Esophagus (tissue), 2 donors: ENCODE measurements at regions not wholly inside any gene's neighbourhood (a gene's known extent, or its start where the extent isn't known, plus 50 kb on each side); places are given as distances from the start of the nearest gene placed in this dataset.

ENCODE experiments used
- H3K27ac ChIP-seq, 2 donors: one replicate each; pipeline ENCODE4 v1.5.1; 2013; ENCODE audit warnings: low read depth in 2 of 2, mild to moderate bottlenecking in 2 of 2, inconsistent platforms in 1 of 2, low read length in 1 of 2, moderate library complexity in 1 of 2
- H3K27me3 ChIP-seq, 2 donors: one replicate each; pipeline ENCODE4 v1.6.1; 2013; ENCODE audit warnings: low read length in 2 of 2, control low read depth in 1 of 2, mild to moderate bottlenecking in 1 of 2; ENCODE audit not compliant: insufficient read depth in 2 of 2, control insufficient read depth in 1 of 2
- H3K36me3 ChIP-seq, 2 donors: one replicate each; pipeline ENCODE4 v1.6.1; 2013; ENCODE audit warnings: low read length in 1 of 2; ENCODE audit not compliant: control insufficient read depth in 2 of 2, insufficient read depth in 2 of 2
- H3K4me1 ChIP-seq, 2 donors: one replicate each; pipeline ENCODE4 v1.6.1; 2013; ENCODE audit warnings: low read length in 1 of 2; ENCODE audit not compliant: control insufficient read depth in 2 of 2, insufficient read depth in 2 of 2
- H3K4me3 ChIP-seq, 2 donors: one replicate each; pipeline ENCODE4 v1.5.1; 2013; ENCODE audit warnings: low read length in 2 of 2, mild to moderate bottlenecking in 2 of 2, low read depth in 1 of 2, moderate library complexity in 1 of 2
- H3K9me3 ChIP-seq, 2 donors: one replicate each; pipeline ENCODE4 v1.6.1; 2013; ENCODE audit warnings: mild to moderate bottlenecking in 2 of 2, low read depth in 1 of 2, low read length in 1 of 2, moderate library complexity in 1 of 2; ENCODE audit not compliant: control insufficient read depth in 2 of 2, insufficient read depth in 1 of 2
- WGBS, 2 donors: extraction: QIAGEN DNeasy Blood & Tissue Kit; methylation state at CpG; one replicate each; pipeline ENCODE4 v1.1.7; 2013; 5-methylcytosine and 5-hydroxymethylcytosine counted together
- donor health status: healthy with polysubstance abuse.
- donor health status: Bipolar disorder and iron deficiency.

DNA sequence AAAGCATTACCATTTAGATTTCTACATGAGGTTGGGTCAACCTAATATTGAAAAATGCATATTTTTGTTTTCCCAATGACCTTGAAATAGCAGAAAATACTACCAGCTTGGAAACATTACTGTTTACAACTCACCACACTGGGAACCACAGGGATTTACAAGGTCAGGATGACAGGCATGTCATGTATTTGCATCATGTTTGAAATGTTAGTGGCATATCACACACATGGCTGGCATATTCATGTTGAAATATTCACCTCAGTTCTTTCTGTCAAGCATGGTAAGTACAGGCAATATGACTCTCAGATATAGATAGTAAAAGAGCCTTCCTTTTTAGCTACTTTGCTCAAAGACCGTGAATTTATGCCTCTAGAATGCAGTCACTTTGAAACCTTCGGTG, 593.5 kb downstream of the NOVA1 start:
- Histone ChIP-seq H3K36me3 (no peaks in the 10 kb centered on the region), H3K4me3 (no peak overlapping the region), H3K27me3 (no peaks in the 10 kb centered on the region), H3K27ac (no peak overlapping the region), H3K9me3 (no peaks in the 10 kb centered on the region), H3K4me1 (no peaks in the 10 kb centered on the region)
- 85 to 94% methylated on average over 2 of the region's 2 CpGs for WGBS, 2 donors

- H3K4me3 ChIP-seq = no peak overlapping the region
- H3K27me3 ChIP-seq = no peaks in the 10 kb centered on the region
- no peaks in the 10 kb centered on the region for H3K9me3 ChIP-seq
- no peaks in the 10 kb centered on the region for H3K36me3 ChIP-seq
- H3K4me1 ChIP-seq = no peaks in the 10 kb centered on the region
- no peak overlapping the region for H3K27ac ChIP-seq
These were observed 604.0 kb downstream of the NOVA1 start for GRCh38 chr14:25993830-25994229.

DNA sequence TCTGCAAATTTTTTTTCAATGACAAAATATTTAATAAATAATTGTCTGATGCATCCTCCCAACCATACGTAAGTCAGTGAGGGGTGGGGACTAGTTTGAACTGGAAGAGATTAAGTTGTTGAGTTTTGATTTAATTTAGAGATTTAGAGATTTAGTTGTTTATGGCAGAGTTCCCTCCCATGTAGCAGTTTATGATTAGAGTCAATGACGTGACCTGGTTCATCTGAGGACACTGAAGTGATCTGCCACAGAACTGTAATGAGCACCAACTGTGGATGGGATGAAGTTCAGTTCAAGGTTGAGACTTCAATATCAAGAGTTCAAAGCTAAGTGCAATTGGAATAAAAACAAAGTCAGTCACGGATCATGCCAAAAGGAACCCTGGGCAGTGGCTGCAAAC, 609.3 kb downstream of the NOVA1 start:
- H3K27ac ChIP-seq = no peak overlapping the region
- 49 to 51% methylated on average over 3 of the region's 3 CpGs for WGBS, 2 donors
- no peaks in the 10 kb centered on the region for H3K36me3 ChIP-seq
- H3K4me1 ChIP-seq = no peaks in the 10 kb centered on the region
- H3K9me3 ChIP-seq = no peaks in the 10 kb centered on the region
- no peaks in the 10 kb centered on the region for H3K27me3 ChIP-seq
- H3K4me3 ChIP-seq = no peak overlapping the region

- H3K4me1 ChIP-seq = no peaks in the 10 kb centered on the region
- no peak overlapping the region for H3K27ac ChIP-seq
- no peaks in the 10 kb centered on the region for H3K36me3 ChIP-seq
- H3K27me3 ChIP-seq = no peaks in the 10 kb centered on the region
- H3K9me3 ChIP-seq = no peaks in the 10 kb centered on the region
- 80 to 89% methylated on average over 3 of the region's 3 CpGs for WGBS, 2 donors
- no peak overlapping the region for H3K4me3 ChIP-seq
These were observed 642.1 kb downstream of the NOVA1 start for GRCh38 chr14:25955772-25956171.

GRCh38 chr14:25953532-25954139, 644.2 kb downstream of the NOVA1 start:
- H3K27ac ChIP-seq = no peak overlapping the region
- WGBS, 2 donors = 28 to 52% methylated on average over 5 of the region's 5 CpGs

DNA sequence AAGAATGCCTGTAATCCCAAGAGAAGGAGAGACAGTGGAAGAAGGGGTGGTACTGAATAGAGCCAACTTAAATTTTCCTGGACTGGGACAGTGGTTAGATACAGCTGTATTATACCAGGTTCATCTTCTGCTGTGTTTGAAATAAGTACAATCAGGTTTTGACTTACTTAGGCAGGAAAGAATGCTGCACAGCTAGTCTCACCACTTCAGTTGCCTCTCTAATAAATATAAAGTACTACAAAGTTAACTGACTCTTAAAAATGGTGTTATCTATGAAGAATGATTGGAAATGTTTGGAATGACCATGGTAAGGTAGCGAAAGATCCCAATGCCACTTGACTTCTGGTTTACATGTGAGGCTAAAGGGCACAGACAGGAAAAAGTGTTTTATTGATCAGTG, 652.1 kb downstream of the NOVA1 start:
- H3K27me3 ChIP-seq = no peaks in the 10 kb centered on the region
- H3K4me1 ChIP-seq = no peaks in the 10 kb centered on the region
- no peaks in the 10 kb centered on the region for H3K36me3 ChIP-seq
- peaks cover 0 to 3% of the 10 kb centered on the region in 2 donors for H3K9me3 ChIP-seq
- H3K27ac ChIP-seq = no peak overlapping the region
- WGBS, 2 donors = 71 to 82% methylated on average over 1 of the region's 1 CpG
- H3K4me3 ChIP-seq = no peak overlapping the region

More at GRCh38 chr14:25953532-25954139, 644.2 kb downstream of the NOVA1 start:
- no peak overlapping the region for H3K4me3 ChIP-seq
- H3K27me3 ChIP-seq = no peaks in the 10 kb centered on the region
- no peaks in the 10 kb centered on the region for H3K36me3 ChIP-seq
- H3K4me1 ChIP-seq = no peaks in the 10 kb centered on the region
- H3K9me3 ChIP-seq = no peaks in the 10 kb centered on the region

- Histone ChIP-seq H3K36me3 (no peaks in the 10 kb centered on the region), H3K4me3 (no peak overlapping the region), H3K9me3 (peaks cover 0 to 3% of the 10 kb centered on the region in 2 donors), H3K27ac (no peak overlapping the region), H3K27me3 (no peaks in the 10 kb centered on the region), H3K4me1 (no peaks in the 10 kb centered on the region)
- WGBS, 2 donors = 73 to 78% methylated on average over 4 of the region's 4 CpGs
These were observed 653.8 kb downstream of the NOVA1 start for GRCh38 chr14:25944020-25944419.

DNA sequence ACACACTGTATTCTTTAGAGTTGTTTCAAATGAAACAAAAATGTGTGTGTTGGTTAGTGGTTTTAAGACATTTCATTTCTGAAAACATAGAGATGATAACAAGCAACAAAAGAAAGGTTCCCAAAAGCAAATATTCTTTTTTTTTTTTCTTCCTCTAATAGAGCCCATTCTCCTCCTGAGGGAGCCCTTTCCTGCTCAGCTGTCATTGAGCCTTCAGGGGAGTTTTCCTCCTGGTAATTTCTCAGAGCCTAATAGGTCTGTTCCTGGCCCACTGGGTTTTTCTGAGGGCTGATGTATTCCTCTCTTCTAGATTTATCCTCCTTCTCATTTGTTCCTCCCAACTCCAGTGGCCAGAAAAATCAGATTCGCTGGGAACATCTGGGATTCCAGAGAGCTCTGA, 654.5 kb downstream of the NOVA1 start:
- H3K4me1 ChIP-seq = no peaks in the 10 kb centered on the region
- H3K27ac ChIP-seq = no peak overlapping the region
- H3K27me3 ChIP-seq = no peaks in the 10 kb centered on the region
- WGBS, 2 donors = 82 to 91% methylated on average over 1 of the region's 1 CpG
- no peak overlapping the region for H3K4me3 ChIP-seq
- peaks cover 0 to 3% of the 10 kb centered on the region in 2 donors for H3K9me3 ChIP-seq
- H3K36me3 ChIP-seq = no peaks in the 10 kb centered on the region

DNA sequence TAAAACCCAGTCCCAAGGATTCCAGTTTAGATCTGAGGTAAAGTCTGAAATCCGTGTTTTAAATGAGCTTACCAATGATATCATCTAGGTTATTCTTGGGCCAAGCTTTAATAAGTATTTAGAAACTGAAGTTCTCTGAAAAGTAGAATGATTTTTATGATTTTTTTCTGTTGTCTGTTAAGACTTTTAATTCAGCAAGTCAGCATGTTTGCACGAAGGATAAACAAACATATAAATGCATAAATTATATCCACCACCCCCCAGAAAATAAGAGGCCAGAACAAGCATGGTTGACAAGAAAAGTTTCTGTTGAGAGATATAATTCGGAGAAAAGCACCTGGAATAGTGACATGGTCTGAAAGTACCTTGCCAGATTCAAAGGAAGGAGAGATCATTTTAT, 655.7 kb downstream of the NOVA1 start:
- Histone ChIP-seq H3K27ac (no peak overlapping the region), H3K4me3 (no peak overlapping the region), H3K27me3 (no peaks in the 10 kb centered on the region), H3K9me3 (peaks cover 0 to 3% of the 10 kb centered on the region in 2 donors), H3K36me3 (no peaks in the 10 kb centered on the region), H3K4me1 (no peaks in the 10 kb centered on the region)
- WGBS, 2 donors = 67 to 76% methylated on average over 3 of the region's 3 CpGs

DNA sequence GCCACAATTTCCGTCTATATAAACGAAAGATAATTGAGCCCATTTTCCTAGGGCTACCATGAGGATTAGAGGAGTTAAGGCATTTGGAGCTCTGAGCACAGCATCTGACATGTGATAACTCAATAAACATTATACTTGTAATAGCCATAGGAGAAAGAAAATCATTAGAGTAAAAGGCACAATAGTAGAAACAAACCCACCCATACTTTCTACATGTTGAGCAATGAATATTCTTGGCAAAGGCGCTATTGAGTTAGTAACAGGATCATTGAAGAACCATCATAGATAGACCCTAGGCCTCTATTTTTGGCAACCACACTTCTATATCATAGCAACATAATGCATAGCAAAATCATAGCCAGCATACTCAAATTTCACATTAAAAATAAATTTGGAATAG, 664.1 kb downstream of the NOVA1 start:
- no peaks in the 10 kb centered on the region for H3K4me1 ChIP-seq
- 60 to 71% methylated on average over 3 of the region's 3 CpGs for WGBS, 2 donors
- no peaks in the 10 kb centered on the region for H3K9me3 ChIP-seq
- H3K36me3 ChIP-seq = no peaks in the 10 kb centered on the region
- H3K4me3 ChIP-seq = no peak overlapping the region
- no peak overlapping the region for H3K27ac ChIP-seq
- no peaks in the 10 kb centered on the region for H3K27me3 ChIP-seq
